ENCODE measurements at regions not wholly inside any gene's neighbourhood (a gene's known extent, or its start where the extent isn't known, plus 50 kb on each side); places are given as distances from the start of the nearest gene placed in this dataset.

DNA sequence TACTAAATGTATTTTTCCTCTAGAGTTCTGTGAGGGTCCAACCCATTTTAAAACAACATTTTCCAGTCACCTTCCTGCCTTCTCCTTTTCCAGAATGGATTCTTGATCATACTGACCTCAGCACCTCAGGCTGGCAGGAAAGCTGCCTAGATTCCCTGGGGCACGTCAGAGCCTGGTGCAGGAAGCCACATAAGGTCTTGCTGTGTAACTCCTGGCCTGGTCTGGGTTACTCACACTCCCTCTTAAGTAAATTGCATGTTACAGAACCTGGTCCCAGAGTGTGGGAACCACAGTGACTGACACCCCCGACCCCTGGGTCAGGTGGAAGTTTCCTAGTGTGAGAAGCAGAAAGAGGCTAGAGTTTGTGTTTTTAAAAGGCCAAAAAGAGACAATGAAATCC is 209.8 kb downstream of the SPTSSA start:
- TF ChIP-seq SUZ12 (IDR thresholded peaks at IDR 0.05; ENCODE audit: extremely low read depth, insufficient read depth, insufficient read length) (no peak), YY1 (IDR thresholded peaks at IDR 0.05; ENCODE audit: insufficient read depth, insufficient read length) (no peak)

Data from NT2/D1 (cell line).